ENCODE measurements at regions not wholly inside any gene's neighbourhood (a gene's known extent, or its start where the extent isn't known, plus 50 kb on each side); places are given as distances from the start of the nearest gene placed in this dataset.
A peak's percentile ranks its signal among the peaks of the same experiment; 100 is the strongest.

- DNase-seq = no peak
These were observed 203.7 kb upstream of the SLC24A2 start for GRCh38 chr9:19992556-19992955.

- no peak for DNase-seq
These were observed 200.4 kb upstream of the SLC24A2 start for GRCh38 chr9:19989213-19989612.

GRCh38 chr9:19988281-19988680 is 199.4 kb upstream of the SLC24A2 start:
- no peak for DNase-seq

- no peak for DNase-seq
These were observed 196.2 kb upstream of the SLC24A2 start for GRCh38 chr9:19985081-19985480.

- peak; percentile 25 for DNase-seq
These were observed 187.4 kb upstream of the SLC24A2 start for GRCh38 chr9:19976226-19976625.

- DNase-seq = no peak
These were observed 186.7 kb upstream of the SLC24A2 start for GRCh38 chr9:19975499-19975898.

- no peak for DNase-seq
These were observed 180.9 kb upstream of the SLC24A2 start for GRCh38 chr9:19969721-19970120.

- DNase-seq = no peak
These were observed 179.1 kb upstream of the SLC24A2 start for GRCh38 chr9:19967888-19968459.

- peak; percentile 4 for DNase-seq
These were observed 178.5 kb upstream of the SLC24A2 start for GRCh38 chr9:19967216-19967887.

- no peak for DNase-seq
These were observed 176.5 kb upstream of the SLC24A2 start for GRCh38 chr9:19965336-19965735.

GRCh38 chr9:19947996-19948395 is 159.2 kb upstream of the SLC24A2 start:
- no peak for DNase-seq

- DNase-seq = peak; percentile 23
These were observed 157.7 kb upstream of the SLC24A2 start for GRCh38 chr9:19946441-19947109.

GRCh38 chr9:19941874-19942273 is 153.0 kb upstream of the SLC24A2 start:
- no peak for DNase-seq

GRCh38 chr9:19940811-19941535 is 152.1 kb upstream of the SLC24A2 start:
- DNase-seq = no peak

GRCh38 chr9:19939734-19940278 is 151.0 kb upstream of the SLC24A2 start:
- no peak for DNase-seq

GRCh38 chr9:19938990-19939733 is 150.3 kb upstream of the SLC24A2 start:
- DNase-seq = no peak

GRCh38 chr9:19937121-19937520 is 148.3 kb upstream of the SLC24A2 start:
- no peak for DNase-seq

GRCh38 chr9:19936598-19936997 is 147.8 kb upstream of the SLC24A2 start:
- no peak for DNase-seq

GRCh38 chr9:19935422-19935821 is 146.6 kb upstream of the SLC24A2 start:
- DNase-seq = no peak

- DNase-seq = no peak
These were observed 145.5 kb upstream of the SLC24A2 start for GRCh38 chr9:19934301-19934871.

- no peak for DNase-seq
These were observed 142.5 kb upstream of the SLC24A2 start for GRCh38 chr9:19931098-19931890.
